ENCODE measurements at regions not wholly inside any gene's neighbourhood (a gene's known extent, or its start where the extent isn't known, plus 50 kb on each side); places are given as distances from the start of the nearest gene placed in this dataset.
"Not testable (repeated sequence)": the region's sequence is repeated elsewhere in the genome, so short reads cannot be mapped to it uniquely, and the experiment has no call there.

DNA sequence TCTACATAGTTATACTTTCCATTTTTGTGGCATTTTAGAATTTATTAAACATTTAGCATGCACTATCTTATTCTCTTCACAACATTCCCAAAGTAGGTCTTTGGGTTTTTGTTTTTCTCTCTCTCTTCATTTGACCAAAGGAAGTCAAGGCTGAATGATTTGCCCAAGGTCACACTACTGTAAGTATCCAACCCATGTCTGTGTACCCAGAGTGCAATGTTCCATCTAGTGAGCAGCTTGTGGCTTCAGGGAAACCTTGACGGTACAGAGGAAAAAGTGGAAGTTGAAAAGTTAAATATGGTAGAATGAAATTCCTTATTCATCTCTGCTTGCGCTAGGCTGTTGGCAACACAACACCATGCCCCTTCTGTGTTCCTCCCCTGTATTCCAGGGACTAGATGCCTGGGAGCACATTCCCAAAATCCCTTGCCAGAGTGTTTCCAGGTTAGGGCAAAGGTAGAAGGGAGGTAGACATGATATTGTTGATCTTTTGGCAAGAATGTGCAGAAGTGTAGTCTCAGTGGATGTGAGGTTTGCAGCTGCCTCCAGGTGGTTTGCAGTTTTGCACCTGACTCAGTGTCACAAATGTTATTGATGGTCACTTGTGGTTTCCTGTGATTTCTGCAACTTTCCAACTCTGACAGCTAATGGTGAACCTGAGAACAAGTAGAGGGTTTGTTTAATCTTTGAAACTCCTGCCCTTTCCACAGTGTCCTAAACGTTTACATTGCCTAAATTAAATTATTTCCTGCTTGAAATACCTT, 196.7 kb downstream of the RMST start:
- Histone ChIP-seq H3K9ac (ENCODE audit: low read depth, low read length) (no peak overlapping the region), H3K36me3 (ENCODE audit: insufficient read depth, low read length) (no peaks in the 10 kb centered on the region), H3K9me3 (ENCODE audit: control insufficient read depth, insufficient read depth, low read length) (no peaks in the 10 kb centered on the region; the same call in 1 of the 2 replicates), H3K4me1 (ENCODE audit: insufficient read depth, low read length) (no peaks in the 10 kb centered on the region)

DNA sequence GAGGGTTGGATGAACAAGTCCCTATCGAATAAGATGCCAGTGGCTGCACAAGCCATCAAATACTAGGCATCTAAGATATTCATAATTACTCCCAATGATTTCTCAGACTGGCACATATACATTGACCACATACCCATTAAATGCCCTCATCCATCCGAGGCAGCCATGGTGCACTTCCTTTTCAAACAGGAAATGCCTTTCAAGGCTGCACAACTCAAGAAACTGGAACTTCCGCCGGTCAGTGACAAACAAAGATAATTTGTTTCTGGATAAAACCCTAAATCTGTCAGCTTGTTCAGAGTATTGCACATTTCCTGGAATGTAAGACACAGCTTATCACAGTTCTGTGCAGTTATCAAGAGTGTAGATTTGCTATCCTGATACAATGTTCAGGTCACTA, 203.7 kb downstream of the RMST start:
- Histone ChIP-seq H3K9me3 (ENCODE audit: control insufficient read depth, insufficient read depth, low read length) (no peaks in the 10 kb centered on the region; the same call in 1 of the 2 replicates), H3K4me1 (ENCODE audit: insufficient read depth, low read length) (no peaks in the 10 kb centered on the region), H3K9ac (ENCODE audit: low read depth, low read length) (no peak overlapping the region), H3K36me3 (ENCODE audit: insufficient read depth, low read length) (no peaks in the 10 kb centered on the region)

DNA sequence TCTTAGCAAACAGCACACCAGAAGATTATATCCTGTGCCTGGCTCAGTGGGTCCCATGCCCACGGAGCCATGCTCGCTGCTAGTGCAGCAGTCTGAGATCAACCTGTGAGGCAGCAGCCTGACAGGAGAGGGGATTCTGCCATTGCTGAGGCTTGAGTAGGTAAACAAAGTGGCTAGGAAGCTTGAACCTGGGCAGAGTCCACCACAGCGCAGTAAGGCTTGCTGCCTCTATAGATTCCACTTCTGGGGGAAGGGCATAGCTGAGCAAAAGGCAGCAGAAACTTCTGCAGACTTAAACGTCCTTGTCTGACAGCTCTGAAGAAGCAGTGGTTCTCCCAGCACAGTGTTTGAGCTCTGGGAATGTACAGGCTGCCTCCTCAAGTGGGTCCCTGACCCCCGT, 210.3 kb downstream of the RMST start:
- H3K36me3 ChIP-seq (ENCODE audit: insufficient read depth, low read length): no peaks in the 10 kb centered on the region
- no peak overlapping the region for H3K9ac ChIP-seq (ENCODE audit: low read depth, low read length)
- H3K4me1 ChIP-seq (ENCODE audit: insufficient read depth, low read length): no peaks in the 10 kb centered on the region
- H3K9me3 ChIP-seq (ENCODE audit: control insufficient read depth, insufficient read depth, low read length): peaks cover 8% of the 10 kb centered on the region; the same call in 1 of the 2 replicates

DNA sequence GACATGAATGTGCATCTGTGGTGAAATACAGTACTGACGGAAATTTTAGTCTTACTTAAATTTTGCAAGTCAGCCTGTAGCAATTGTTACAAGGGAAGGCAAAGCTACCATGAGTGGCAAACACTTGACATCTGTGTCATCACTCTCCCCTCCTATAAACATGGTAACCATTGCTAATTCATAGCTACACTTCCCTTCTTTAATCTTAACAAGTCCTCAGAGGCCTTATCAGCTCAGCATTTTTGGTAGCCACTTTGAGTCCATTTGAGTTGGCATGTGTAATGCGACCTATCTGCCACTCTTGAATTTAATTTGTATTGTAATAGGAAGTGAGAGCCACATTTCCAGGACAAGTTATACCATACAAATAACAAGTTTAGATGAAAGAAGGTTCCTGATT, 218.1 kb downstream of the RMST start:
- no peak overlapping the region for H3K9ac ChIP-seq (ENCODE audit: low read depth, low read length)
- H3K36me3 ChIP-seq (ENCODE audit: insufficient read depth, low read length): no peaks in the 10 kb centered on the region
- H3K4me1 ChIP-seq (ENCODE audit: insufficient read depth, low read length): no peaks in the 10 kb centered on the region
- H3K9me3 ChIP-seq (ENCODE audit: control insufficient read depth, insufficient read depth, low read length): no peaks in the 10 kb centered on the region

DNA sequence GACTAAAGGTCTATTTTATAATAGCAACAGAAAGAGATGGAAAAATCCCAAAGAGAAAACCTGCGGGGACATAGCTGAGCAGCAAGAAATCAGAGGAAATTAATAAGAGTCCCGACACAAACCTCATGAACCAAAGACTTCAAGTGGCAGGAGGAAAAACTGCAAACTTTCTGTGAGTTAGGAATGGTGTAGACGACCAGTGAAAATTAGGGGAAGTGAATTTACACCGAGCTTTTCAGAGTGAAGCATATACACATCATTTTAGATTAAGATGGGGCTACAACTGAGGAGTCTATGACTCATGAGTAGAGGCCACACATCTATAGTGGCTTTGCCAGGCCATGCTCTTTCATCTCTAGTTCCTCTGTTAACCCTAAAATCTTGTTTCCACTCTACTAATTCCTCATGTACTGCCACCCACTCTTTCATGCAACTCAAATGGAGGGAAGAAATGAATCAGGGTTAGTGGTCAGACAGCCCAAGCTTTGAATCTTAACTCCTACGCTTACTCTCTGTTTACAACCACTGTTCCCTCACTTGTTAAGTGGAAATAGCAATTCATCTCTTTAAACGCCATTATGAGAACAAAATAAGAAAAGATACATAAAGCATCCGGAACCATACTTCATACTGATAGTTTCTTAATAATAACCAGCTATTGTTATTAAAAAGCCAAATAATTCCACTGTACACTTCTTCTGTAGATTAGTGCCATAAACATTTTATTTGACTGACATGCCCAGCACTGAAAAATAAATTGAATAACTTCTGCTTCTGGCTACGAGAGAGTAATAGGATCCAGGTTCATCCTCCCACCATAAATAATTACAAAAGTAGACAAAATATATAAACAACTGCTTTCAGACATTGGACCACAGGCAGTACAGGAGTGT, 219.3 kb downstream of the RMST start:
- Histone ChIP-seq H3K9ac (ENCODE audit: low read depth, low read length) (no peak overlapping the region), H3K9me3 (ENCODE audit: control insufficient read depth, insufficient read depth, low read length) (no peaks in the 10 kb centered on the region), H3K4me1 (ENCODE audit: insufficient read depth, low read length) (no peaks in the 10 kb centered on the region), H3K36me3 (ENCODE audit: insufficient read depth, low read length) (no peaks in the 10 kb centered on the region)

DNA sequence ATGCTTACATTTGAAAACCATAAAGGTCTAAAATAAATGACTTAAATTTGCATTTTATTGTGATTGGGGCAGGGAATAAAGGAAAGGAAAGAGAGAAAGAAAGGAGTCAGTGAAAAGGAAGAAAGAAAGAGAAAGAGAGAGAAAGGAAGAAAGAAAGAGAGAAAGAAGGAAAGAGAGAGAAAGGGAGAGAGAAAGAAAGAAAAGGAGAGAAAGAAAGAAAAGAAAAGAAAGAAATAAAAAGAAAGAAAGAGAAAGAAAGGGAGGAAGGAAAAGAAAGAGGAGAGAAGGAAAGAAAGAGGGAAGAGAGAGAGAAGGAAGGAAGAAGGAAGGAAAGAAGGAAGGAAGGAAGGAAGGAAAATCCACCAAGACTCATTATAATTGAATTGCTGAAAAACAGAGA, 222.8 kb downstream of the RMST start:
- H3K4me1 ChIP-seq (ENCODE audit: insufficient read depth, low read length): no peaks in the 10 kb centered on the region
- H3K9ac ChIP-seq (ENCODE audit: low read depth, low read length): no peak overlapping the region
- no peaks in the 10 kb centered on the region for H3K9me3 ChIP-seq (ENCODE audit: control insufficient read depth, insufficient read depth, low read length)
- H3K36me3 ChIP-seq (ENCODE audit: insufficient read depth, low read length): no peaks in the 10 kb centered on the region

DNA sequence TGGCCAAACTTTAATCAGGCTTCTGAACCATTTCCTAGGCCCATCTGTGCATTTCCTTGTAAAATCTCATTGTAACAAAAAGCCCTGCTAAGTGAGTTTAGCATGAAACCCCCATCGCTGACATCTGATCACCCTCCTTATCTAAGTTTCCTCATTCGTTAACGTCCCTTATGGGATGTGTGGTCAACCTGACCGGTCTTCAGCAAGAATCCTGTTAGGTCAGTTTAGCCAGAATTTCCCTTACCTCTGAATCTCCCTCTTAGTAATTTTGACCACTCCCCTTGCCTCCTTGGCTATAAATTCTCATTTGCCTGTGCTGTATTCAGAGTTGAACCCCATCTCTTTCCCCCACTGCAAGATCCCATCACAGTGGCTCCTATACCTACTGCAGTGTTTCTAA, 239.3 kb downstream of the RMST start:
- no peaks in the 10 kb centered on the region; the same call in 1 of the 2 replicates for H3K4me1 ChIP-seq (ENCODE audit: insufficient read depth, low read length)

DNA sequence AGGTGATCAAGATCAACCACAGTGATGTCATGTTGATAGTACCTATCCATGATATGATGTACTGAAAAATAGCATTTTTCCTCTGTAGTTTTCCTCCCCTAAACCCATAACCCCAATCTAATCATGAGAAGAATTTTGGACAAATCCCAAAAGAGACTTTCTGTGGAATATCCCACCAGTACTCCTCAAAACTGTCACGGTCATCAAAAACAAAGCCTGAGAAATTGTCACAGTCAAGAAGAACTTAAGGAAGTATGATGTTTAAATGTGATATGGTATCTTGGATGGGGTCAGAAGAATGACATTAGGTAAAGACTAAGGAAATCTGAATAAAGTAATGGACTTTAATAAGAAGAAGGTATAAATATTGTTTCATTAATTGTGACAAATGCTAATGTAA, 248.8 kb downstream of the RMST start:
- Histone ChIP-seq H3K9me3 (ENCODE audit: control insufficient read depth, insufficient read depth, low read length) (no peaks in the 10 kb centered on the region), H3K9ac (ENCODE audit: low read depth, low read length) (no peak overlapping the region), H3K4me1 (ENCODE audit: insufficient read depth, low read length) (peaks cover 13% of the 10 kb centered on the region), H3K36me3 (ENCODE audit: insufficient read depth, low read length) (no peaks in the 10 kb centered on the region)

More for the DNA sequence above, 239.3 kb downstream of the RMST start:
- Histone ChIP-seq H3K9ac (ENCODE audit: low read depth, low read length) (no peak overlapping the region), H3K9me3 (ENCODE audit: control insufficient read depth, insufficient read depth, low read length) (no peaks in the 10 kb centered on the region), H3K36me3 (ENCODE audit: insufficient read depth, low read length) (no peaks in the 10 kb centered on the region)

DNA sequence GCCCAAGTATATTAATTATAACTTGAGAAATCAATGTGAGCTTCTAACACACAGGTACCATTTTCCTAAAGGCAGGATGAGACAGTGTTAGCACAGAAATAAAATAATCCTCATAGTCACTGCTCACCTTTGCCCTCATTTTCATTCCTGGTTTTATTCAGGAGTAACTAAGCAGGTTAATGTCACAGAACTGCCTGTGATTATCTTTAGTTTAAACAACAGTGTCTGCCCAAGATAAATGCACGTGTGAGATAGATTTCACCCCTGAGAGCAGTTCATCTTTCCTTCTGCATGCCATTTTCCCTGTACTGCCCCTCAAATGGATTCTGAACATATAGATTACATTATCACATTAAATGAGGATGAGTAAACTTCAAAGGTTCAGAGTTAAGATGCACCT, 250.7 kb downstream of the RMST start:
- H3K9me3 ChIP-seq (ENCODE audit: control insufficient read depth, insufficient read depth, low read length): no peaks in the 10 kb centered on the region
- no peak overlapping the region for H3K9ac ChIP-seq (ENCODE audit: low read depth, low read length)
- no peaks in the 10 kb centered on the region for H3K36me3 ChIP-seq (ENCODE audit: insufficient read depth, low read length)
- H3K4me1 ChIP-seq (ENCODE audit: insufficient read depth, low read length): peaks cover 13% of the 10 kb centered on the region

DNA sequence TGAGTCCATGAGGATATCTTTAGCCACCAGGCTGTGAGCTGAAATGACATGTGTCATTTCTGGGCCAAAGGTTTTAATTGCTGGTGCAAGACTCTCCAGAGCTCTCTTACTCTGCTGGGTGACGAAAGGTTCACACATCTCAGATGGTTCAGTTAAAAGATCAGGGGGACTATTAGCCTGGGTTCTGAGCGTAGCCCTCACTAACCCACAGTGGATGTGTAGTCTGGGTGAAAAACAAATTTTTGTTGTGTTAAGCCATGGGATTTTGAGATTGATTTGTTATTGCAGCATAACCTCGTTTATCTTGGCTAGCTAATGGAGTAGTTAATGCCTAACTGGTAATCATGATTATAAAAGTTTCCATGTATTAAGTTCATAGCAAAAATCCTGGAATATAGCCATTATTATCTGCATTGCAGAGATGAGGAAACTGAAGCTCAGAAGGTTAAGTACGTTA, 251.5 kb downstream of the RMST start:
- Histone ChIP-seq H3K9me3 (ENCODE audit: control insufficient read depth, insufficient read depth, low read length) (no peaks in the 10 kb centered on the region), H3K36me3 (ENCODE audit: insufficient read depth, low read length) (no peaks in the 10 kb centered on the region), H3K4me1 (ENCODE audit: insufficient read depth, low read length) (peaks cover 13% of the 10 kb centered on the region), H3K9ac (ENCODE audit: low read depth, low read length) (no peak overlapping the region)

DNA sequence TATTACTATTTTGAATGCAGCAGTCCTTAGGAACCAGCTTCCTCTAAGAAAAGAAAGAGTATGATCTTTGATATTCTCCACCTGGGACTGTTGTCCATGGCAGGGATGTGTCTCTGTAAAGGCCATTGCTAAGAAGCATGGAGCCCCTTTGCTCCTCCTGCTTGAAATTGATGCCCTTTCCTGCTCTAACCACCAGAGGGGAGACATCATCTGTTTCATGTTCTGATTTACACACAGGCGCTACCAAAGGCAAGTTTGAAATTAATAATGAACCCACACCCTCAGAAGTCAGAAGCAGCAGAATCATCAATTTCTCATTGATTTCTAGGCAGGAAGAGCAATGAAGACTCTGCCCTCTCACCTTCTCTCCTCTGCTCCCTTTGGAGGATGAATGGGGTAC, 253.8 kb downstream of the RMST start:
- Histone ChIP-seq H3K36me3 (ENCODE audit: insufficient read depth, low read length) (no peaks in the 10 kb centered on the region), H3K4me1 (ENCODE audit: insufficient read depth, low read length) (peaks cover 13% of the 10 kb centered on the region)

DNA sequence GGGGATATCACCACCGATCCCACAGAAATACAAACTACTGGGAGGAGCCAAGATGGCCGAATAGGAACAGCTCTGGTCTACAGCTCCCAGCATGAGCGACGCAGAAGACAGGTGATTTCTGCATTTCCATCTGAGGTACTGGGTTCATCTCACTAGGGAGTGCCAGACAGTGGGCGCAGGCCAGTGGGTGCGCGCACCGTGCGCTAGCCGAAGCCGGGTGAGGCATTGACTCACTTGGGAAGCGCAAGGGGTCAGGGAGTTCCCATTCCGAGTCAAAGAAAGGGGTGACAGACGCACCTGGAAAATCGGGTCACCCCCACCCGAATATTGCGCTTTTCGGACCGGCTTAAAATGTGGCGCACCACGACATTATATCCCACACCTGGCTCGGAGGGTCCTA, 261.2 kb downstream of the RMST start:
- not testable (repeated sequence) for H3K9ac ChIP-seq (ENCODE audit: low read depth, low read length); H3K9me3 ChIP-seq (ENCODE audit: control insufficient read depth, insufficient read depth, low read length); H3K36me3 ChIP-seq (ENCODE audit: insufficient read depth, low read length); H3K4me1 ChIP-seq (ENCODE audit: insufficient read depth, low read length)

More for the DNA sequence above, 253.8 kb downstream of the RMST start:
- no peaks in the 10 kb centered on the region for H3K9me3 ChIP-seq (ENCODE audit: control insufficient read depth, insufficient read depth, low read length)
- H3K9ac ChIP-seq (ENCODE audit: low read depth, low read length): no peak overlapping the region

DNA sequence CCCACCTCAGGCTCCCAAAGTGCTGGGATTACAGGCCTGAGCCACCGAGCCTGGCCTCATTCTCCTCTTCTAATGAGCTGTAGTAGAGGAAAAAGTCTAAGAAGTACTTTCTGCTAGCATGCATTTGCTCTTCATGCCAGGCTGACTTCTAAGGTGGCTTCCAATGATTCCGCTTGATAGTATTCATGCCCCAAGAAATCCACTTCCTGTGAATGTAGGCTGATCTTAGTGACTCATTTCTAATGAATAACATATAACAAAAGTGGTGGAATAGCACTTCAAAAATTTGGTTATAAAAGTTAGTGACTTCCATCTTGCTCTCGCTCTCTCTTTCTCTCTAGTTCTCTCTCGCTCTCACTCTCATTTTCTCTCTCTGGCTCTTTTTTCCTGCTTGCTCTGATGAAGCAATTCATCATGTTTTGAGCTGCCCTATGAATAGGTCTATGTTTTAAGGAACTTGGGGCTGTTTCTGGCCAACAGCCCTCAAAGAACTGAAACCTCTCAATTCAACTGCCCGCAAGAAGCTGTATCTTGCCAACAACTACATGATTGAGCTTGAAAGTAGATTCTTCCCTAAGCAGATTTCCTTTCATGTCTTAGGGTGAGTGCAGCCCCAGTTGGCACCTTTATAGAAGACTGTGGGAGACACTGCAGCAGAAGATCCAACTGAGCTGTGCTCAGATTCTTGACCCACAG, 282.9 kb downstream of the RMST start:
- no peak overlapping the region for H3K9ac ChIP-seq (ENCODE audit: low read depth, low read length)
- H3K36me3 ChIP-seq (ENCODE audit: insufficient read depth, low read length): no peaks in the 10 kb centered on the region
- no peaks in the 10 kb centered on the region for H3K4me1 ChIP-seq (ENCODE audit: insufficient read depth, low read length)
- no peaks in the 10 kb centered on the region for H3K9me3 ChIP-seq (ENCODE audit: control insufficient read depth, insufficient read depth, low read length)

DNA sequence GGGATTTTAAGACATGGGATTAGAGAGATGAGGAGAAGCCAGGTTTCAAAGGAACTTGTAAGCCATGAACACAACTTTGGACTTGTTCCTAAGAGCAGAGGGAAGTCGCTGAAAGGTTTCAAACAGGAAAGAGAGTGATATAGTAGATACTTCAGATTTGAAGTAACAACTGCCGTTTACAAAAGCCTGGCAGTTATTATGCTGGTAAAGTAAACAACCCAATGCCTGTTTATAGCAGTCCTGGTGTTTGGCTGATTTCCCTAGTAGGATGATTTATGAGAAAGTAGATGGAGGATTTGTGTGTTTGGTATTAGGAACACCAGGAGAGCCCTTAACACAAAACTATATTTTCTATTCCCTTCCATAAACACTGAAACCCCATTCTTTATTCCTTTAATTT, 285.7 kb downstream of the RMST start:
- no peaks in the 10 kb centered on the region for H3K36me3 ChIP-seq (ENCODE audit: insufficient read depth, low read length)
- H3K9me3 ChIP-seq (ENCODE audit: control insufficient read depth, insufficient read depth, low read length): no peaks in the 10 kb centered on the region
- no peaks in the 10 kb centered on the region for H3K4me1 ChIP-seq (ENCODE audit: insufficient read depth, low read length)
- no peak overlapping the region for H3K9ac ChIP-seq (ENCODE audit: low read depth, low read length)
